SU-DHL-6 (cell line): ENCODE measurements at regions not wholly inside any gene's neighbourhood (a gene's known extent, or its start where the extent isn't known, plus 50 kb on each side); places are given as distances from the start of the nearest gene placed in this dataset.
A peak's percentile ranks its signal among the peaks of the same experiment; 100 is the strongest.

ENCODE experiments used
- H2AFZ ChIP-seq: fragments of 200-600 bp; sonication (generic); 2 replicates; pipeline ENCODE4 v1.6.1; 2014; ENCODE audit warnings: low read depth, mild to moderate bottlenecking, moderate library complexity, mixed read lengths, antibody characterized with exemption, low read length; ENCODE audit not compliant: severe bottlenecking
- H3F3A ChIP-seq: fragments of 200-600 bp; shearing (Covaris generic); 2 replicates; pipeline ENCODE4 v1.6.0; 2016; ENCODE audit warnings: antibody characterized with exemption, mild to moderate bottlenecking; ENCODE audit not compliant: insufficient read depth
- H3K27ac ChIP-seq: fragments of 200-600 bp; sonication (generic); 2 replicates; pipeline ENCODE4 v1.5.1; 2016; ENCODE audit warnings: low read depth, mild to moderate bottlenecking, low read length, moderate library complexity, mixed read lengths
- H3K27me3 ChIP-seq: fragments of 200-600 bp; sonication (generic), shearing (Covaris generic); 2 replicates; pipeline ENCODE4 v1.6.0; 2014; ENCODE audit warnings: mild to moderate bottlenecking, low read length
- H3K36me3 ChIP-seq: fragments of 200-600 bp; sonication (generic); 2 replicates; pipeline ENCODE4 v1.6.1; 2014; ENCODE audit warnings: mild to moderate bottlenecking, low read length, mixed read lengths
- H3K4me2 ChIP-seq: fragments of 300-600, 200-600 bp; shearing (Covaris generic), sonication (generic); 2 replicates; pipeline ENCODE4 v1.6.0; 2014; ENCODE audit warnings: low read length, low read depth, mild to moderate bottlenecking; ENCODE audit not compliant: poor library complexity, severe bottlenecking
- H3K4me3 ChIP-seq: fragments of 200-600 bp; sonication (generic); 2 replicates; pipeline ENCODE4 v1.5.1; 2014; ENCODE audit warnings: antibody characterized with exemption, low read length, mild to moderate bottlenecking, mixed read lengths; ENCODE audit not compliant: insufficient read depth, poor library complexity, severe bottlenecking
- H3K79me2 ChIP-seq: fragments of 200-600 bp; sonication (generic); 2 replicates; pipeline ENCODE4 v1.6.1; 2014; ENCODE audit warnings: mild to moderate bottlenecking, low read length, moderate library complexity; ENCODE audit not compliant: insufficient read depth
- H3K9ac ChIP-seq: fragments of 200-600 bp; sonication (generic); 2 replicates; pipeline ENCODE4 v1.7.0; 2014; ENCODE audit warnings: mild to moderate bottlenecking, low read length
- H3K9me2 ChIP-seq: fragments of 200-600 bp; sonication (generic); replicated peaks from 2 replicates; pipeline ENCODE4 v1.6.1; 2014; ENCODE audit warnings: low read length; ENCODE audit not compliant: insufficient read depth
- H3K9me3 ChIP-seq: fragments of 200-600 bp; sonication (generic); 2 replicates; pipeline ENCODE4 v1.6.1; 2014; ENCODE audit warnings: low read length, mixed read lengths; ENCODE audit not compliant: insufficient read depth
- H4K20me1 ChIP-seq: fragments of 200-600 bp; sonication (generic); 2 replicates; pipeline ENCODE4 v1.6.1; 2014; ENCODE audit warnings: low read depth, mild to moderate bottlenecking, antibody characterized with exemption, low read length, moderate library complexity, mixed read lengths
- EZH2phosphoT487 ChIP-seq: fragments of 200-600 bp; sonication (generic), shearing (Covaris generic); conservative IDR thresholded peaks from 2 replicates; pipeline ENCODE4 v1.6.1; 2018; ENCODE audit warnings: mild to moderate bottlenecking, antibody characterized with exemption, low read length, moderate library complexity, mixed read lengths
- TF ChIP-seq, protein P1 (sequence below): fragments of 200-600 bp; sonication (generic); IDR thresholded peaks from one replicate; pipeline ENCODE4 v1.5.1; 2017; ENCODE audit warnings: antibody characterized with exemption, mild to moderate bottlenecking, low read length, moderate library complexity; ENCODE audit not compliant: insufficient read depth, poor library complexity, severe bottlenecking

- H4K20me1 ChIP-seq: no peaks in the 10 kb centered on the region
- H3K4me3 ChIP-seq: no peak overlapping the region
- H3K9ac ChIP-seq: no peak overlapping the region
- H3K9me3 ChIP-seq: no peaks in the 10 kb centered on the region
- no peaks in the 10 kb centered on the region for H3K79me2 ChIP-seq
- no peaks in the 10 kb centered on the region for H3K36me3 ChIP-seq
- H3K4me2 ChIP-seq: no peak overlapping the region
- no peaks in the 10 kb centered on the region for H3F3A ChIP-seq
- H3K27ac ChIP-seq: no peak overlapping the region
- no peak for TF ChIP-seq EZH2phosphoT487
- TF ChIP-seq, protein P1, sequence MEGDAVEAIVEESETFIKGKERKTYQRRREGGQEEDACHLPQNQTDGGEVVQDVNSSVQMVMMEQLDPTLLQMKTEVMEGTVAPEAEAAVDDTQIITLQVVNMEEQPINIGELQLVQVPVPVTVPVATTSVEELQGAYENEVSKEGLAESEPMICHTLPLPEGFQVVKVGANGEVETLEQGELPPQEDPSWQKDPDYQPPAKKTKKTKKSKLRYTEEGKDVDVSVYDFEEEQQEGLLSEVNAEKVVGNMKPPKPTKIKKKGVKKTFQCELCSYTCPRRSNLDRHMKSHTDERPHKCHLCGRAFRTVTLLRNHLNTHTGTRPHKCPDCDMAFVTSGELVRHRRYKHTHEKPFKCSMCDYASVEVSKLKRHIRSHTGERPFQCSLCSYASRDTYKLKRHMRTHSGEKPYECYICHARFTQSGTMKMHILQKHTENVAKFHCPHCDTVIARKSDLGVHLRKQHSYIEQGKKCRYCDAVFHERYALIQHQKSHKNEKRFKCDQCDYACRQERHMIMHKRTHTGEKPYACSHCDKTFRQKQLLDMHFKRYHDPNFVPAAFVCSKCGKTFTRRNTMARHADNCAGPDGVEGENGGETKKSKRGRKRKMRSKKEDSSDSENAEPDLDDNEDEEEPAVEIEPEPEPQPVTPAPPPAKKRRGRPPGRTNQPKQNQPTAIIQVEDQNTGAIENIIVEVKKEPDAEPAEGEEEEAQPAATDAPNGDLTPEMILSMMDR: no peak
- H3K9me2 ChIP-seq: no peaks in the 10 kb centered on the region
- H3K27me3 ChIP-seq: no peaks in the 10 kb centered on the region
- no peak overlapping the region for H2AFZ ChIP-seq
Measured at GRCh38 chr16:86042393-86042792, 143.4 kb downstream of the IRF8 start.

GRCh38 chr16:86042996-86043725 is 144.2 kb downstream of the IRF8 start:
- Histone ChIP-seq H3K9me3 (no peaks in the 10 kb centered on the region), H3K36me3 (no peaks in the 10 kb centered on the region), H3K9me2 (no peaks in the 10 kb centered on the region), H4K20me1 (no peaks in the 10 kb centered on the region), H3K4me3 (no peak overlapping the region), H3K79me2 (no peaks in the 10 kb centered on the region), H3K27me3 (no peaks in the 10 kb centered on the region), H3K27ac (no peak overlapping the region), H3K9ac (no peak overlapping the region), H3K4me2 (no peak overlapping the region), H2AFZ (no peak overlapping the region), H3F3A (no peaks in the 10 kb centered on the region)
- TF ChIP-seq EZH2phosphoT487: no peak
- TF ChIP-seq, protein P1: no peak

DNA sequence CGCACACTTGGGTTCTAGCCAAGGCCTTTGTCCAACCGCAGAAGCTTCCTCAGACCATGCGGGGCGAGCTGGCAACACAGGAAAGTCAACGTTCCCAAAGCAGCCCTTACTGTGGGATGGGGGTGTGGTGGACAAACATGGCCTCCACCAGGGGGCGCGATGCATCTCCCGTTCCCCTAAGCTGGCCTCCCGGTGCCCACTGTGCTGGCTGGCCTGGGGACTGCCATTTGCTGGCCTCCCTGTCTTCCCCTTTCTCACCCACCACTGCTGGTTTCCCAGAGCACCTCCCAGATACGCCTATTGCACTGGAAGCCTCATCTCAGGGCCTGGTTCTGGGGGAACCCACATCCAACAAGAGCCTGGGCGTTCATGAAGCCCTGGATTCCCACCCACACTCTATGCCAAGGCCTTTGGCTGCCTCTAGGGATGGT is 145.3 kb downstream of the IRF8 start:
- no peak overlapping the region for H3K4me3 ChIP-seq
- no peak overlapping the region for H3K4me2 ChIP-seq
- no peaks in the 10 kb centered on the region for H3K36me3 ChIP-seq
- H2AFZ ChIP-seq: no peak overlapping the region
- H3K27ac ChIP-seq: no peak overlapping the region
- no peaks in the 10 kb centered on the region for H3K9me2 ChIP-seq
- no peaks in the 10 kb centered on the region for H4K20me1 ChIP-seq
- no peaks in the 10 kb centered on the region for H3K9me3 ChIP-seq
- H3K9ac ChIP-seq: no peak overlapping the region
- no peaks in the 10 kb centered on the region for H3K79me2 ChIP-seq
- TF ChIP-seq, protein P1: peak; percentile 88
- no peak for TF ChIP-seq EZH2phosphoT487
- no peaks in the 10 kb centered on the region for H3F3A ChIP-seq
- no peaks in the 10 kb centered on the region for H3K27me3 ChIP-seq
